HG02973 (cell line): ENCODE measurements at regions not wholly inside any gene's neighbourhood (a gene's known extent, or its start where the extent isn't known, plus 50 kb on each side); places are given as distances from the start of the nearest gene placed in this dataset.

Experiments used
- ATAC-seq: cut with Tn5 transposase; IDR thresholded peaks from one replicate; pipeline ENCODE4 v1.9.1; 2021; ENCODE audit warnings: moderate library complexity; ENCODE audit not compliant: unreplicated experiment

GRCh38 chr3:157810924-157811718 is 295.1 kb downstream of the SHOX2 start:
- ATAC-seq = no peak

GRCh38 chr3:157807280-157807679 is 298.9 kb downstream of the SHOX2 start:
- no peak for ATAC-seq

- ATAC-seq = no peak
Observed at GRCh38 chr3:157805538-157805937, 300.7 kb downstream of the SHOX2 start.

GRCh38 chr3:157794771-157795170 is 291.6 kb upstream of the VEPH1 start:
- ATAC-seq = no peak

- ATAC-seq = no peak
Observed at GRCh38 chr3:157793745-157794144, 290.5 kb upstream of the VEPH1 start.

GRCh38 chr3:157789162-157789561 is 285.9 kb upstream of the VEPH1 start:
- no peak for ATAC-seq

- ATAC-seq = no peak
Observed at GRCh38 chr3:157786618-157787017, 283.4 kb upstream of the VEPH1 start.

GRCh38 chr3:157786211-157786610 is 283.0 kb upstream of the VEPH1 start:
- no peak for ATAC-seq

GRCh38 chr3:157785102-157785826 is 282.0 kb upstream of the VEPH1 start:
- no peak for ATAC-seq

GRCh38 chr3:157782236-157782635 is 279.0 kb upstream of the VEPH1 start:
- no peak for ATAC-seq

GRCh38 chr3:157776861-157777260 is 273.6 kb upstream of the VEPH1 start:
- no peak for ATAC-seq

- ATAC-seq = no peak
Observed at GRCh38 chr3:157775446-157775845, 272.2 kb upstream of the VEPH1 start.

- no peak for ATAC-seq
Observed at GRCh38 chr3:157769378-157769777, 266.2 kb upstream of the VEPH1 start.

- no peak for ATAC-seq
Observed at GRCh38 chr3:157767607-157768006, 264.4 kb upstream of the VEPH1 start.

GRCh38 chr3:157763644-157764043 is 260.4 kb upstream of the VEPH1 start:
- no peak for ATAC-seq

- no peak for ATAC-seq
Observed at GRCh38 chr3:157759311-157759710, 256.1 kb upstream of the VEPH1 start.

- no peak for ATAC-seq
Observed at GRCh38 chr3:157755233-157755632, 252.0 kb upstream of the VEPH1 start.

- ATAC-seq = no peak
Observed at GRCh38 chr3:157754451-157754850, 251.2 kb upstream of the VEPH1 start.

- no peak for ATAC-seq
Observed at GRCh38 chr3:157753787-157754136, 250.5 kb upstream of the VEPH1 start.

GRCh38 chr3:157752956-157753786 is 250.0 kb upstream of the VEPH1 start:
- no peak for ATAC-seq

- ATAC-seq = no peak
Observed at GRCh38 chr3:157752554-157752953, 249.3 kb upstream of the VEPH1 start.

GRCh38 chr3:157751386-157751785 is 248.2 kb upstream of the VEPH1 start:
- no peak for ATAC-seq
